ENCODE measurements at regions not wholly inside any gene's neighbourhood (a gene's known extent, or its start where the extent isn't known, plus 50 kb on each side); places are given as distances from the start of the nearest gene placed in this dataset.

- TF ChIP-seq CTCF (IDR thresholded peaks at IDR 0.05) (no peak), POLR2A (IDR thresholded peaks at IDR 0.05) (no peak)
Observed at GRCh38 chr16:59997706-59998105, 1263.6 kb upstream of the GOT2 start.

Measured in upper lobe of left lung (tissue), 4 donors.